GM21423 (cell line): ENCODE measurements at regions not wholly inside any gene's neighbourhood (a gene's known extent, or its start where the extent isn't known, plus 50 kb on each side); places are given as distances from the start of the nearest gene placed in this dataset.

Source experiments
- ATAC-seq: cut with Tn5 transposase; IDR thresholded peaks from one replicate; pipeline ENCODE4 v1.9.1; 2021; ENCODE audit warnings: mild to moderate bottlenecking, moderate library complexity; ENCODE audit not compliant: unreplicated experiment

GRCh38 chr15:38692789-38693062, 128.1 kb upstream of the RASGRP1 start:
- ATAC-seq = no peak

GRCh38 chr15:38695249-38696108, 130.9 kb upstream of the RASGRP1 start:
- ATAC-seq = no peak

GRCh38 chr15:38696109-38696727, 131.6 kb upstream of the RASGRP1 start:
- ATAC-seq = peak; percentile 59

DNA sequence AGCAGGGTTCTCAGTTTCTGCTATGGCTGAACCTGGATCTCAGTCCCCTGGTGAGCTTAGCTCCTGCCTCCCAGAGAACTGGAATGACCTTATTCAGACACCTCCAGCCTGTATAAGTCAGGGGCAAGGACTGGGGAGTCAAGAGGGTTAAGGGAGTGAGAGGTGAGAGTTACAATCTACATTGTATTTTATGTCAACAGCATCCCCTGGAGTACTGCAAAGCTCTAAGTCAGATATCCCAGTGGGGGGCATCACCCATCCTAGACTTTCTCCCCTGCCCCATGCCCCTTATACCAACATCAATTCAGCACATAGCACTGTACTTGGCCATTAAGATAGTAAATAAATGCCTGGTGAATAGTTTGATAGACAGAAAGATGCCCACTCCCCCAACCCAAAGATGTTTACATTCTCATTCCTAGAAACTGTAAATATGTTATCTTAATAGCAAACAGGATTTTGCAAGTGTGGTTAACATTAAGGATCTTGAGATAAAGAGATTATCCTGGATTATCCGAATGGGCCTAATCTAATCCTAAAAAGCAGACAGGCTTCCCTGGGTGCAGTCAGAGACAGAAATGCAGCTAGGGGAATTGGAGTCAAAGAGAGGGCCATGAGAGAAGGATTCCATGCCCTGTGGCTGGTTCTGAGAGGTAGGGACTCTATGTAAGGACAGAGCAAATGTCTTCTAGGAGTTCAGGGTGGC, 132.3 kb upstream of the RASGRP1 start:
- ATAC-seq = no peak

GRCh38 chr15:38698254-38698653, 133.6 kb upstream of the RASGRP1 start:
- ATAC-seq = no peak

DNA sequence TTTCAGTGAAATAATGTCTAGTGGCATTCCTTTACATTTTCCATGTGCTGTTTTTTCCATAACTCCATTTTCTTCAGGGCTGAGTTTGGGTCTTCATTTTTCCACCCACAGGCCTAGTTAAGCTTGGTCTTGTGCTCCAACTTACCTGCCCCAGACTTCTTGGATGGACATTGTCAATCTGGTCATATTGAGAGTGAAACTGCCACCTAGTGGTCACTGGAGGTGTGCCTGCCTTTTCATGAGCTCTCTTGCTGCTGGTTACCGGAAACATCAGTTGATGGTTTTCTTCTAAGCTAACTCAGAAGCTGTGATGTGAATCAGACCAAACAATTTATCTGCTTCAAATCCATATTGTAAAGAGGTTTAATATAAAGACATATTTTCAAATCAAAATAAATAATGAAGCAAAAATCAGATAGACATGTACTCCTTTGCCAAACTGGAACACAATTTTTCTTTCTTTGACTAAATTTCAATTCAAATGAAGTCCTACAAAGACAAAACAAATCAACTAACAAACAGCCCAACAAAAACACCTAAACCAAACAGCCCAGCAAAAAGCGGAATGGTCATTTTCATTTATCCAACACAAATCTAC, 135.1 kb upstream of the RASGRP1 start:
- ATAC-seq = peak; percentile 50

DNA sequence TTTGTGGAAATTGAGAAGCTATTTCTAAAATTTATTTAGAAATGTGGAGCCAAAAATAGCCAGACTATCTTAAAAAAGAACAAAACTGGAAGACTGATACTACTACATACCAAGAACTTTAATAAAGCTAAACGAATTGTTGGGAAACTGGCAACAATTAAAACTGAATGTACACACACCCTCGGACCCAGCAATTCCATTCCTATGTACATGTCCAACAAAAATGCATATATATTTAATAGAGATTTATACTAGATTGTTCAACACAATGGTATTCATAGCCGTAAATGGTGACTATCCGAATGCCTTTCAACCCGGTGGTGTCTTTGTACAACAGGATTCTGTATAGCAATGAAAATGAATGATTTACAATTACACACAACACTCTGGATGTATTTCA, 136.5 kb upstream of the RASGRP1 start:
- ATAC-seq = no peak

DNA sequence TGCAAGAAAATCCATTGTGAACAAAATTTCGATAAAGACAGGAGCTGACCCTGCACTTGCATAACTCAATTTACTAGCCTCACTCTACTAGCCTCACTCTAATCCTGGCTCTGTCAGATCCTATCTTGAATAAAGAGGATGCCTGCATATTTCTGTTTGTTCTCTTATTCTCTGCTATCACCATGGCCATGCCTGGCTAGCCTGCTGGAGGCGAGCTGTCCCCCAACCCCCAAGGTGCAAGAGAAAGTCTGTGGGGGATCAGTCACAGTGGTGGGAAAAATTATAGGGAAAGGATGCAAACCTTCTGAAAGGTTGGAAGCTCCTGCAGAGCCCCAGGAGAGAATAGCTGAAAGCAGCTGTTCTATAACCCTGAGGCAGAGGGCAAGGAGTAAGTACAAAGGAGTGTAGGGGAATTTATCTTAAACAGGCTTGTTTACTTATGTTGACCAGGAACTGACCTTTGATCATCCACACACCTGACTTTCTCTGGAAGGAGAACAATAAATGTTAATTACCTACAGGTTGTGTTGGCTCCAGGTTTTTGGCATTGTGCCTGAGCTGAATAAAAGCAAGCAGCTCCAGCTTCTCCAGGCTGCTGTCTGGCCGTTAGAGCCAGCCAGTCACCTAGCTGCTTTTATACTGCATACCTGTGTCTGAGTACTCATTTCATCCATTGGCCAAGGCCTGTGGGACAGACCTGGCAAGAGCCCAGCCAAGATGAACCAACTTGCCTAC, 137.7 kb upstream of the RASGRP1 start:
- ATAC-seq = no peak

- ATAC-seq = no peak
Measured at GRCh38 chr15:38705436-38706219, 141.0 kb upstream of the RASGRP1 start.

DNA sequence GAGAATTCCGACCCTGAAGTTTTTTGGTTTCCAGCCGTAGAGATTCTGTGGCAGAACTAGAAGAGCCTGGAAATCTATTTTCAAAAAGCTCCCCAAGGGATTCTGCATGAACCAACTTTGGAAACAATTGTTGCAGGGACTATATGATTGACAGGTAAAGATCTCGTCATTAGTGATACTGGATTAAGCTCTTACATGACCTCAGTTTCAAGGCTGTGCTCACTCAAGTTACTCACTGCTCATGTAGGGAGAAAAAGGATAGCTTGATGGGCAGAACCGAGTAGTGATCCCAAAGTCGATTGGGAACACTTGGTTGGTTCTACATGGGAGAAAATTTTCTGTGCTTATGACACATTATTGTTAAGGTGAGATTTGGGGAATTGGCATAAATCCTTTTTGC, 142.3 kb upstream of the RASGRP1 start:
- ATAC-seq = no peak

GRCh38 chr15:38707802-38708671, 143.4 kb upstream of the RASGRP1 start:
- peak; percentile 76 for ATAC-seq

DNA sequence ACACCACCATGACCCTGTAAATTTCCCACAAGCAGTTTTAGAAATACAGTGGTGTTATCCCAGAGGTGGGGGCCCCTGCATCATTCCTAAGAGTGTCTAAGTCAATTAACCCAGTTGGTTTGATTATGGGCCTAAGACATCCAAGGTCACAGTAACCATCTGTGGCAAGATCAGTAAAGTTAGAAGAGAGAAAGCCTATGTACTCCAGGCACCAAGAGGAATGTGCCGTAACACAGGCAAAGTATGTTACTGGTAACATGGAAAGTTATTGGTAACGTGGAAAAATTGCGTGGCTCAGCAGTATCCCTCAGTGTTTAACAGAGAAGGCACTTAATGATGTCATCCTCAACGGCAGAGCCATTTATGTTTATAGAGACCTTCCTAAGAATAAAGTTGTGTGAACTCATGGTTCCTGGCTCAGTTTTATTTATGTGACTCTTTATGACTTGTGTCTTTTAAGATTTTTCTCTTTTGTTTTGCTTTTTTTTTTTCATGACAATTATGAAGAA, 144.1 kb upstream of the RASGRP1 start:
- ATAC-seq = no peak

- no peak for ATAC-seq
Measured at GRCh38 chr15:38709196-38709595, 144.6 kb upstream of the RASGRP1 start.

DNA sequence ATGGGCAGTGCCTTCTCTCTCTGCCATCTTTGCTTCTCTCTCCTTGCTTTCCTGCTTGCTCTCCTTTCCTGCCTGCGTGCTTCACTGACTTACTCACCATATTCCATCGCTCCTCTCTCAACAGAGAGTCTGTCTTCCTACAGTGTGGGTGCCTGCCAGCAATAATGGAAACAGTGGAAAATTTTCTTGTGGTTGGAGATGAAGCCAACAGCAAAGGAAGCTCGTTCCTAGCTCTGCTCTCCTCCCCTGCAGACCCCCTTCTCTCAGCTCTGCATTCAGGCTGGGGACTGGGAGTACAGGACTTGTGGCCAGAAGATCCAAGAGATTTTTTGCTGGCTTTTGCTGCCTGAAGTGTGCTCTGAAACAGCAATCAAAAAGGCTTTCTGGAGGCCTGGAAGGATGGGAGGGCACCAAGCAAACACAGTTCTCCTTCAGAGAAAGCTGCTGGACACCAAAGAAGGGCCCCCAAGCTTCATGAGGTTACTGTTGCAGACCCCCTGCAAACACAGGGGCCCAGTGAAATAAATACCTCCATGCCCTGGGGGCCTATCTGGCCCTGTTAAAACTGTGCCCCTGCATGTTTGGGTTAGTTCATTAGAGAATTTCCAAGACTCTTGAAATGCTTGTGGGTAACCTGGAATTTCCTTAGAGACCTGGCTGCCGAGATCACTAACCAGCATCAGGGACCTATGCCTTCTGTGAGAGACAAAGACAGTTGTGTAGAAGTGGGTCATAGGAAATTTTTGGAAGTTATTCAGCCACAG, 149.9 kb upstream of the RASGRP1 start:
- no peak for ATAC-seq

- ATAC-seq = no peak
Measured at GRCh38 chr15:38720893-38721567, 156.4 kb upstream of the RASGRP1 start.

DNA sequence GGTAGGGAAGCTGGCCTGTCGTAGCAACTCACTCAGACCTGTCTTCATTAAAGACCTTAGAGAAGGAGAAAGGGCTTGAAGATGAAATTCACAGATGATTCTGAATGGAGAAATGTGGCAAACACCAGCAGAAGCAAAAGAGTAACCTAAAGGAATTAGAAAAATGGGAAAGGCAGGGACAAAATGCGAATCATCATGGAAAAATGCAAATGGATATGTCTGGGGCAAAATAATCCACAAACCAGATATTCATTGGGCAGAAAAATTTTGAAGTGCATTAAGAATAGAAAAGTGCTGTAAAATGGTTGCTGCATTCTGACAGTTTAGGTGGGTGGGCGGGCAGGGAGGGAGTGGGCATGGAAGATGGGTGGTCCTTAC, 156.9 kb upstream of the RASGRP1 start:
- ATAC-seq = no peak

DNA sequence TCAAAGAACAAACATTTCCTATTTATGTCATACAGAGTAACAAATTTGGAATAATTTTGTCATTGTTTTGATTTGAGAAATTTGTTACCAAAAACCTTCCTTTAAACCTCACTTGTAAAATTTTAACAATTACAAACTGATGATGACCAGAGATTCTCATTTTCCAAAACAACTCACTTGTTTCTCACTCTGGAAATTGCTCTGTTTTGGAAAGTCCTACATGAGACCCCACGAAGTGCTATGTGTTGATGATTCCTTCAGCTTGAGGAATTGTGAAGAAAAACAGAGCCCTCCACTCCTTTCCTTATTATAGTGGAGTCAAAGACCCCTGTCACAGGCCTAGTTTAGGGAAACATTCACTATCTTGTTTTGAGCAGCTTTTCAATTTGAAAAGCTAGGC, 157.6 kb upstream of the RASGRP1 start:
- ATAC-seq = no peak

DNA sequence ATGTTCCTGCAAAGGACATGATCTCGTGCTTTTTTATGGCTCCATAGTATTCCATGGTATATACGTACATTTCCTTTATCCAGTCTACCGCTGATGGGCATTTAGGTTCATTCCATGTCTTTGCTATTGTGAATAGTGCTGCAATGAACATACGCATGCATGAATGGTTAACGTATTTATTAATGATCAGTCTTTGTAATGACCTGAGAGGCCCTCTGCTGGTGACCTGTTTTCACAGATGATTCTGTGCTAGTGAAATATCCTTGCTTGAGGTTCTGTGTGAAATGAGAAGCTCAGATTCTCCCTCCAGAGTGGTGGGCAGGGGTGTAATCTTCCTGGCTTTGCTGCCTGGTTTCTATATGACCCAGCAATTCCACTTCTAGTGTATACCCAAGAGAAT, 160.2 kb upstream of the RASGRP1 start:
- ATAC-seq = no peak
